A673 (cell line): ENCODE measurements at regions not wholly inside any gene's neighbourhood (a gene's known extent, or its start where the extent isn't known, plus 50 kb on each side); places are given as distances from the start of the nearest gene placed in this dataset.

Experiments
- BruUV-seq: library from RNA; stranded (reverse); fragments of 400-500 nt; replicated peaks from 2 replicates; lab custom pipeline; 2021; lab: Mats Ljungman, UMichigan
- CTCF ChIA-PET: fragments of 300-600 bp; sonication (Branson Sonifier 250); formaldehyde crosslinking; loops from one replicate; lab custom pipeline; 2022; ENCODE audit warnings: antibody characterized with exemption; lab: Charles Lee
- POLR2A ChIA-PET: fragments of 300-600 bp; sonication (Branson Sonifier 250); formaldehyde crosslinking; loops from one replicate; lab custom pipeline; 2022; ENCODE audit warnings: antibody characterized with exemption; ENCODE audit not compliant: low non-redundant PET; lab: Charles Lee
- DNase-seq: peaks from one replicate; pipeline ENCODE4 v3.0.0-alpha.2; 2015; ENCODE audit warnings: low spot score
- H3K27ac ChIP-seq: fragments of 200-600 bp; sonication (generic); 2 replicates; pipeline ENCODE4 v1.5.1; 2016; ENCODE audit warnings: mixed run types, low read depth, mild to moderate bottlenecking, mixed read lengths, antibody characterized with exemption, low read length; ENCODE audit not compliant: poor library complexity, severe bottlenecking
- H3K27me3 ChIP-seq: fragments of 200-600 bp; sonication (generic); replicated peaks from 2 replicates; pipeline ENCODE4 v1.6.1; 2017; ENCODE audit warnings: mixed run types, low read depth, mild to moderate bottlenecking, mixed read lengths, antibody characterized with exemption, low read length; ENCODE audit not compliant: insufficient read depth, poor library complexity
- H3K36me3 ChIP-seq: fragments of 200-600 bp; sonication (generic); 2 replicates; pipeline ENCODE4 v1.6.1; 2016; ENCODE audit warnings: mixed run types, mild to moderate bottlenecking, mixed read lengths, antibody characterized with exemption, low read length; ENCODE audit not compliant: insufficient read depth, poor library complexity, severe bottlenecking
- H3K4me1 ChIP-seq: fragments of 200-600 bp; sonication (generic); 2 replicates; pipeline ENCODE4 v1.6.1; 2017; ENCODE audit warnings: mixed run types, mild to moderate bottlenecking, mixed read lengths, antibody characterized with exemption, low read length; ENCODE audit not compliant: insufficient read depth, poor library complexity, severe bottlenecking
- H3K4me3 ChIP-seq: fragments of 200-600 bp; sonication (generic); 2 replicates; pipeline ENCODE4 v1.5.1; 2016; ENCODE audit warnings: low read depth, mixed run types, mild to moderate bottlenecking, mixed read lengths, low read length; ENCODE audit not compliant: poor library complexity, severe bottlenecking
- H3K9me3 ChIP-seq: fragments of 200-600 bp; sonication (generic); 2 replicates; pipeline ENCODE4 v1.6.1; 2016; ENCODE audit warnings: mixed run types, low read depth, mild to moderate bottlenecking, mixed read lengths, antibody characterized with exemption, low read length; ENCODE audit not compliant: poor library complexity, severe bottlenecking
- CTCF ChIP-seq: fragments of 300-800, 200-600 bp; sonication (generic); conservative IDR thresholded peaks from 2 replicates; pipeline ENCODE4 v1.5.1; 2017; ENCODE audit warnings: low read depth, mild to moderate bottlenecking, antibody characterized with exemption, low read length, moderate library complexity, mixed read lengths
- EZH2 ChIP-seq: fragments of 200-600 bp; sonication (generic); IDR thresholded peaks from 2 replicates; pipeline ENCODE4 v1.6.1; 2017; ENCODE audit warnings: borderline replicate concordance, low read depth, mild to moderate bottlenecking, mixed read lengths, antibody characterized with exemption, low read length; ENCODE audit not compliant: poor library complexity, severe bottlenecking
- intact Hi-C: fragments of 100-400 bp; cut with micrococcal nuclease; formaldehyde crosslinking; loops from one replicate; pipeline ENCODE4 v1.10.0; 2022; ENCODE audit not compliant: unreplicated experiment

GRCh38 chr4:112001041-112001440 is 144.2 kb upstream of the FAM241A start:
- no peak overlapping the region for H3K27ac ChIP-seq
- H3K4me3 ChIP-seq = no peak overlapping the region
- TF ChIP-seq EZH2 (no peak), CTCF (no peak)
- H3K27me3 ChIP-seq = no peaks in the 10 kb centered on the region
- ChIA-PET POLR2A (no interaction called here), CTCF (no interaction called here)
- no peak for DNase-seq
- no peaks in the 10 kb centered on the region for H3K4me1 ChIP-seq
- BruUV-seq = no TSS peak
- no peaks in the 10 kb centered on the region for H3K9me3 ChIP-seq
- intact Hi-C loops = no loop called here
- no peaks in the 10 kb centered on the region for H3K36me3 ChIP-seq

GRCh38 chr4:112002248-112002661 is 143.0 kb upstream of the FAM241A start:
- Histone ChIP-seq H3K27ac (no peak overlapping the region), H3K4me1 (no peaks in the 10 kb centered on the region), H3K9me3 (no peaks in the 10 kb centered on the region), H3K36me3 (no peaks in the 10 kb centered on the region), H3K27me3 (no peaks in the 10 kb centered on the region), H3K4me3 (no peak overlapping the region)
- ChIA-PET CTCF (no interaction called here), POLR2A (no interaction called here)
- intact Hi-C loops = no loop called here
- peak; percentile 27 for DNase-seq
- TF ChIP-seq EZH2 (no peak), CTCF (no peak)
- no TSS peak for BruUV-seq

- ChIA-PET CTCF (interaction anchor here (0.7 kb wide), 1 partner anchor 762 kb away, joined by 3 read pairs; no protein-coding TSS in a partner anchor), POLR2A (no interaction called here)
- Histone ChIP-seq H3K27ac (no peak overlapping the region), H3K9me3 (no peaks in the 10 kb centered on the region), H3K27me3 (no peaks in the 10 kb centered on the region), H3K4me1 (no peaks in the 10 kb centered on the region), H3K36me3 (no peaks in the 10 kb centered on the region), H3K4me3 (no peak overlapping the region)
- no peak for TF ChIP-seq EZH2
- no peak for TF ChIP-seq CTCF
- no TSS peak for BruUV-seq
- intact Hi-C loops = no loop called here
- no peak for DNase-seq
These were observed 141.9 kb upstream of the FAM241A start for GRCh38 chr4:112003231-112003907.
